Endothelial cell of umbilical vein (primary cell): ENCODE measurements at regions not wholly inside any gene's neighbourhood (a gene's known extent, or its start where the extent isn't known, plus 50 kb on each side); places are given as distances from the start of the nearest gene placed in this dataset.

Experiments
- EZH2 ChIP-seq: IDR thresholded peaks from 2 replicates; pipeline ENCODE4 v1.6.1; 2012; ENCODE audit warnings: borderline replicate concordance, low read depth, mild to moderate bottlenecking, moderate library complexity, low read length, inconsistent platforms; ENCODE audit not compliant: severe bottlenecking
- FOS ChIP-seq: IDR thresholded peaks from 2 replicates; pipeline ENCODE4 v1.6.1; 2011; ENCODE audit warnings: mild to moderate bottlenecking, low read length, moderate library complexity, borderline replicate concordance; ENCODE audit not compliant: insufficient read depth
- GATA2 ChIP-seq: IDR thresholded peaks from 2 replicates; pipeline ENCODE4 v1.7.0; 2011; ENCODE audit warnings: low read depth, mild to moderate bottlenecking, moderate library complexity, mixed read lengths, low read length; ENCODE audit not compliant: insufficient read length, insufficient read depth
- MYC ChIP-seq: IDR thresholded peaks from one replicate; pipeline ENCODE4 v1.6.1; 2011; ENCODE audit warnings: mild to moderate bottlenecking, low read depth, low read length
- POLR2A ChIP-seq: IDR thresholded peaks from 2 replicates; pipeline ENCODE4 v1.6.1; 2012; ENCODE audit warnings: low read depth, mild to moderate bottlenecking, control low read depth, low read length
- POLR2AphosphoS5 ChIP-seq: IDR thresholded peaks from 2 replicates; pipeline ENCODE4 v1.6.1; 2012; ENCODE audit warnings: low read depth, mild to moderate bottlenecking, control low read depth, low read length, moderate library complexity; ENCODE audit not compliant: insufficient read depth
- TF ChIP-seq, protein P1 (sequence below), 2 donors: IDR thresholded peaks; 1 replicate in 1 of 2; 2 replicates in 1 of 2; pipeline ENCODE4 v1.5.1; 2011; ENCODE audit warnings: low read length in 2 of 2, mild to moderate bottlenecking in 2 of 2, moderate library complexity in 2 of 2, control low read depth in 1 of 2, inconsistent platforms in 1 of 2, low read depth in 1 of 2; ENCODE audit not compliant: insufficient read depth in 1 of 2; ENCODE audit errors: extremely low read depth in 1 of 2

DNA sequence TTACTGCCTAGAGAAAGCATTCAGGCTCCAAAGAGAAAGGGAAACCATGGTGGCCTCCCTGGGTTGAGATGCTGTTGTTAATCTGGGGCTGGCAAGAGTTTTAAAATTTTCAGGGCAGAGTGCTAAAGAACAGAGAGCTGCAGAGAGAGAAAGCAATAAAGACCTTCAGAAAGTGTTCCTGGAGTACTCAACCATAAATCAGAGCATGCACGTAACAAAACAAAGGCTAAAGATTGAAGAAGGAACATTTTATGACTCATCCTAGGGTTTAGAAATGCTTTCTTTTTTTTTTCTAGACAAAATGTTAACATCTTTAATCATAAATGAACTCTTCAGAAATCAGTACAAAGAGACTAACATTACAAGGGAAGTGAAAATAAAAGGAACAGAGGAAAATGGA, 562.3 kb upstream of the NDST4 start:
- no peak for TF ChIP-seq MYC
- TF ChIP-seq, protein P1, sequence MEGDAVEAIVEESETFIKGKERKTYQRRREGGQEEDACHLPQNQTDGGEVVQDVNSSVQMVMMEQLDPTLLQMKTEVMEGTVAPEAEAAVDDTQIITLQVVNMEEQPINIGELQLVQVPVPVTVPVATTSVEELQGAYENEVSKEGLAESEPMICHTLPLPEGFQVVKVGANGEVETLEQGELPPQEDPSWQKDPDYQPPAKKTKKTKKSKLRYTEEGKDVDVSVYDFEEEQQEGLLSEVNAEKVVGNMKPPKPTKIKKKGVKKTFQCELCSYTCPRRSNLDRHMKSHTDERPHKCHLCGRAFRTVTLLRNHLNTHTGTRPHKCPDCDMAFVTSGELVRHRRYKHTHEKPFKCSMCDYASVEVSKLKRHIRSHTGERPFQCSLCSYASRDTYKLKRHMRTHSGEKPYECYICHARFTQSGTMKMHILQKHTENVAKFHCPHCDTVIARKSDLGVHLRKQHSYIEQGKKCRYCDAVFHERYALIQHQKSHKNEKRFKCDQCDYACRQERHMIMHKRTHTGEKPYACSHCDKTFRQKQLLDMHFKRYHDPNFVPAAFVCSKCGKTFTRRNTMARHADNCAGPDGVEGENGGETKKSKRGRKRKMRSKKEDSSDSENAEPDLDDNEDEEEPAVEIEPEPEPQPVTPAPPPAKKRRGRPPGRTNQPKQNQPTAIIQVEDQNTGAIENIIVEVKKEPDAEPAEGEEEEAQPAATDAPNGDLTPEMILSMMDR (IDR thresholded peaks at IDR 0.05; ENCODE audit: extremely low read depth in 1 of 2, insufficient read depth in 1 of 2, low read depth in 1 of 2, low read length in 2 of 2) = no peak
- no peak for TF ChIP-seq POLR2AphosphoS5
- no peak for TF ChIP-seq POLR2A
- no peak for TF ChIP-seq GATA2
- TF ChIP-seq FOS = no peak
- TF ChIP-seq EZH2 = no peak
